ENCODE measurements at regions not wholly inside any gene's neighbourhood (a gene's known extent, or its start where the extent isn't known, plus 50 kb on each side); places are given as distances from the start of the nearest gene placed in this dataset.

- 17 to 39% (median 22%) methylated on average over 2 of the region's 2 CpGs for WGBS, 3 donors
- Histone ChIP-seq H3K4me1 (ENCODE audit: insufficient read depth) (no peaks in the 10 kb centered on the region), H3K4me3 (no peak overlapping the region), H3K27me3 (no peaks in the 10 kb centered on the region), H3K27ac (no peak overlapping the region), H3K9me3 (no peaks in the 10 kb centered on the region), H3K36me3 (no peaks in the 10 kb centered on the region)
- no peak for DNase-seq
- intact Hi-C loops (cut with DNase I) = no loop called here
- no peak for TF ChIP-seq EP300 (IDR thresholded peaks at IDR 0.05)
Observed at GRCh38 chr10:53430127-53430891, 657.7 kb upstream of the MBL2 start.

- Histone ChIP-seq H3K27me3 (no peaks in the 10 kb centered on the region), H3K4me1 (ENCODE audit: insufficient read depth) (no peaks in the 10 kb centered on the region), H3K27ac (no peak overlapping the region), H3K9me3 (no peaks in the 10 kb centered on the region), H3K36me3 (no peaks in the 10 kb centered on the region), H3K4me3 (no peak overlapping the region)
- intact Hi-C loops (cut with DNase I) = no loop called here
- TF ChIP-seq, protein P1, sequence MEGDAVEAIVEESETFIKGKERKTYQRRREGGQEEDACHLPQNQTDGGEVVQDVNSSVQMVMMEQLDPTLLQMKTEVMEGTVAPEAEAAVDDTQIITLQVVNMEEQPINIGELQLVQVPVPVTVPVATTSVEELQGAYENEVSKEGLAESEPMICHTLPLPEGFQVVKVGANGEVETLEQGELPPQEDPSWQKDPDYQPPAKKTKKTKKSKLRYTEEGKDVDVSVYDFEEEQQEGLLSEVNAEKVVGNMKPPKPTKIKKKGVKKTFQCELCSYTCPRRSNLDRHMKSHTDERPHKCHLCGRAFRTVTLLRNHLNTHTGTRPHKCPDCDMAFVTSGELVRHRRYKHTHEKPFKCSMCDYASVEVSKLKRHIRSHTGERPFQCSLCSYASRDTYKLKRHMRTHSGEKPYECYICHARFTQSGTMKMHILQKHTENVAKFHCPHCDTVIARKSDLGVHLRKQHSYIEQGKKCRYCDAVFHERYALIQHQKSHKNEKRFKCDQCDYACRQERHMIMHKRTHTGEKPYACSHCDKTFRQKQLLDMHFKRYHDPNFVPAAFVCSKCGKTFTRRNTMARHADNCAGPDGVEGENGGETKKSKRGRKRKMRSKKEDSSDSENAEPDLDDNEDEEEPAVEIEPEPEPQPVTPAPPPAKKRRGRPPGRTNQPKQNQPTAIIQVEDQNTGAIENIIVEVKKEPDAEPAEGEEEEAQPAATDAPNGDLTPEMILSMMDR (IDR thresholded peaks at IDR 0.05) = no peak
- no peak for TF ChIP-seq EP300 (IDR thresholded peaks at IDR 0.05)
- TF ChIP-seq POLR2A (IDR thresholded peaks at IDR 0.05) = no peak
- no peak for DNase-seq
- 45 to 61% (median 47%) methylated on average over 5 of the region's 5 CpGs for WGBS, 3 donors
Observed at GRCh38 chr10:53422223-53422888, 649.8 kb upstream of the MBL2 start.

DNA sequence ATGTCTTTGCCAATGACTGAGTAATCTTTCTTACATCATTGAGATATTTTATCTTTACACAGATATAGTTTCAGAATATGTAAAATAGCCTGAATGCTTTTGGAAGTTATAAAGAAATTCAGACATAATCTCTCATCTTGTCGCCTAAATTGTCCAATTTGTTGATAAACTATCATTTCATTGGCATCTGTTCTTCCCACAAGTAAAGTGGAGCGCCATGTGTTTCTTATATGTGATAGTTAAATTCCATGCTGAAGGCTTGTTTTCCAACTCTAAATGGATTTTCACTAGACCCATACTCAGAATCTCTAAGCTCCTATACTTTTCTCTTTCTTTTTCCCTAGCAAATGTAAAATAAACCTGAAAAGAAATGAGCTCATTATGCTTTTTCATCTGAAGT lies 640.1 kb upstream of the MBL2 start:
- Histone ChIP-seq H3K9me3 (no peaks in the 10 kb centered on the region), H3K36me3 (no peaks in the 10 kb centered on the region), H3K27ac (no peak overlapping the region), H3K4me3 (no peak overlapping the region), H3K4me1 (ENCODE audit: insufficient read depth) (no peaks in the 10 kb centered on the region), H3K27me3 (no peaks in the 10 kb centered on the region)
- WGBS, 3 donors = 80 to 86% (median 81%) methylated on average over 2 of the region's 2 CpGs
- TF ChIP-seq, protein P1 (IDR thresholded peaks at IDR 0.05) = no peak
- TF ChIP-seq EP300 (IDR thresholded peaks at IDR 0.05) (no peak), POLR2A (IDR thresholded peaks at IDR 0.05) (no peak)
- no peak for DNase-seq
- intact Hi-C loops (cut with DNase I) = no loop called here

DNA sequence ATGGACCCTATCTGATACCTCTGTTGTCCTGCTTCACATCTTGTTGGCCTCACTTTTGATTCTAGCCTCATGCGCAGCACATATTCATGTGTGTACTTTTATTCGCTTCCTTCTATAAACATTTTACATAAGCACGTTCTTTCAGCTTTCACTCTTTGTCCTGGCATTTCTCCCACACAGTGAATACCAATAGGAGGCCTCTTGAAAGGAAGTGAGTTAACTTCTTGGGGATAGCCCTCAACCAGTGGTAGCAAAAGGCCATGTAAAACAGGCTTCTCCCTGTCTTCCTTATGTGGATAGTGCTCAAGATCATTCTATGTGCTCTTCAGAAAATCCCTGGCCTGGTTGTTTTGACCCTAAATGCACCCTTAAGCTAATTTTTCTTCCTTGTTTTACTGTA lies 633.9 kb upstream of the MBL2 start:
- Histone ChIP-seq H3K4me3 (no peak overlapping the region), H3K27me3 (no peaks in the 10 kb centered on the region), H3K36me3 (no peaks in the 10 kb centered on the region), H3K4me1 (ENCODE audit: insufficient read depth) (peaks cover 1% of the 10 kb centered on the region), H3K9me3 (no peaks in the 10 kb centered on the region), H3K27ac (no peak overlapping the region)
- WGBS, 3 donors = 73 to 78% (median 73%) methylated on average over 3 of the region's 3 CpGs
- intact Hi-C loops (cut with DNase I) = no loop called here
- no peak for DNase-seq
- TF ChIP-seq POLR2A (IDR thresholded peaks at IDR 0.05) = no peak
- no peak for TF ChIP-seq EP300 (IDR thresholded peaks at IDR 0.05)
- TF ChIP-seq, protein P1 (IDR thresholded peaks at IDR 0.05) = no peak

DNA sequence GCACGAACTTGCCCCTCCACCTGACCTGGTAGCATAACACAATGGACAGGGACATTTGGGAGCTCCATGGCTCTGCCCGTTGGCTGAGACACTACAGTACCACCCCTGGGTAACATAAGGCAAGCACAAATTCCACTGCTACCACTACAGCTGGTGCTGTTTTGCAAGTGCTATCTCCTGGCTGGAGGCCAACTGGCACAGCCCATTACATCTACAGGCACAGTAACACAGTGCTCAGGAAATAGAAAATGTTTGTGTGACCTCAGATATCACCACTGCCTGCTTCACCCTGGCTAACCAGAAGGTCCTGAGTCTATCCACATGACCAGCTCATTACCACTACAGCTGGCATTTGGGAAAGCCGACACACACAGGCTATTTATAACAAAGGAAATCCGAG lies 631.1 kb upstream of the MBL2 start:
- intact Hi-C loops (cut with DNase I) = no loop called here
- peak in 3 of 5 donors; percentile 12 to 39 (median 16) for DNase-seq
- no peaks in the 10 kb centered on the region for H3K36me3 ChIP-seq
- WGBS, 3 donors = 31 to 41% (median 31%) methylated on average over 4 of the region's 4 CpGs
- H3K4me1 ChIP-seq (ENCODE audit: insufficient read depth) = peaks cover 1% of the 10 kb centered on the region
- no peaks in the 10 kb centered on the region for H3K9me3 ChIP-seq
- H3K4me3 ChIP-seq = no peak overlapping the region
- TF ChIP-seq EP300 (IDR thresholded peaks at IDR 0.05) (no peak), POLR2A (IDR thresholded peaks at IDR 0.05) (no peak)
- TF ChIP-seq, protein P1 (IDR thresholded peaks at IDR 0.05) = no peak
- H3K27me3 ChIP-seq = no peaks in the 10 kb centered on the region
- no peak overlapping the region for H3K27ac ChIP-seq
